ENCODE measurements at regions not wholly inside any gene's neighbourhood (a gene's known extent, or its start where the extent isn't known, plus 50 kb on each side); places are given as distances from the start of the nearest gene placed in this dataset.

- no peak for DNase-seq
Observed at GRCh38 chr1:244353551-244354091, 98.1 kb downstream of the ADSS2 start.

GRCh38 chr1:244354810-244355278 is 96.9 kb downstream of the ADSS2 start:
- DNase-seq = no peak

- no peak for DNase-seq
Observed at GRCh38 chr1:244356376-244356775, 95.3 kb downstream of the ADSS2 start.

Measured in CD4-positive, alpha-beta T cell treated with Interleukin-12 subunit alpha and Interleukin-12 subunit beta, for 1 hour (primary cell).